ENCODE measurements at regions not wholly inside any gene's neighbourhood (a gene's known extent, or its start where the extent isn't known, plus 50 kb on each side); places are given as distances from the start of the nearest gene placed in this dataset.

DNA sequence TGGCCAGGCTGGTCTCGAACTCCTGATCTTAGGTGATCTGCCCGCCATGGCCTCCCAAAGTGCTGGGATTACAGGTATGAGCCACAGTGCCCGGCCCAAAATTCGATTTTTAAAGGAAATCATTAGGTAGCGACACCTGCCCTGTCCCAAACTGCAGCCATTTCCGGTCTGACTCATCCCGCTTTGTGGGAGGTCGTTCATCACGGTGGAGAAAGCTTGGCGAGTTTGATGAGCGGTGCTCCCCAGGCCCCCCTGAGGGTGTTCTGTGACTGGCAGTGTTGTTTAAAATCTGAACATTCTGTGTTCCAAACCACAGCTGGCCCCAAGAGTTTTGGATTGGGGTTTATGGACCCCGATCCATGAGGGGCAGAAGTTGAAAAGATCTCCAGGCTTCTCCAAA lies 53.0 kb upstream of the GLI2 start:
- Mint-ChIP-seq H3K4me1 (no peaks in the 10 kb centered on the region), H3K4me3 (no peak overlapping the region), H3K9me3 (no peaks in the 10 kb centered on the region), H3K27ac (no peak overlapping the region), H3K36me3 (peaks cover 6% of the 10 kb centered on the region)
- DNase-seq (ENCODE audit: low spot score in 2 of 2) (no peak), ATAC-seq (no peak)

DNA sequence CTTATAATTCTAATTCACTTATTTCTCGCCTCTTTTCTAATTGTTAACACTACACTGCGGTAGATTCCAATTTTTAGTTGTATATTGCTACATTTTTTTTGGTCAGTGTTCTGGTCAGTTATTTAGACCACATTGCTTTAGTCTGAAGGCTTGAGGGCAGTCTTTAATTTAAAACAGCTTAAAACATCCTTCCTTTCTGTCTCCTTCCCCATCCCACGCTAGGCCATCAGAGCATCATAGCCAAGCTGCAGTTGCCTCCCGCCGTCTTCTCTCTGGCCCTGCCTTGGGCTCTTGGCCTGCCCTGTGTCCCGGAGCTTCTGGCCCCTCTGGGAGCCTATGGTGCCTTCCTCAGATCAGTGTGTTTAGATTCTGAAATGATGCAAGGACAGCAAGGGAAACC lies 52.6 kb upstream of the GLI2 start:
- H3K9me3 Mint-ChIP-seq, result no peaks in the 10 kb centered on the region
- H3K4me3 Mint-ChIP-seq, result no peak overlapping the region
- H3K27ac Mint-ChIP-seq, result no peak overlapping the region
- ATAC-seq, result no peak
- H3K36me3 Mint-ChIP-seq, result peaks cover 6% of the 10 kb centered on the region
- DNase-seq (ENCODE audit: low spot score in 2 of 2), result no peak
- no peaks in the 10 kb centered on the region for H3K4me1 Mint-ChIP-seq

DNA sequence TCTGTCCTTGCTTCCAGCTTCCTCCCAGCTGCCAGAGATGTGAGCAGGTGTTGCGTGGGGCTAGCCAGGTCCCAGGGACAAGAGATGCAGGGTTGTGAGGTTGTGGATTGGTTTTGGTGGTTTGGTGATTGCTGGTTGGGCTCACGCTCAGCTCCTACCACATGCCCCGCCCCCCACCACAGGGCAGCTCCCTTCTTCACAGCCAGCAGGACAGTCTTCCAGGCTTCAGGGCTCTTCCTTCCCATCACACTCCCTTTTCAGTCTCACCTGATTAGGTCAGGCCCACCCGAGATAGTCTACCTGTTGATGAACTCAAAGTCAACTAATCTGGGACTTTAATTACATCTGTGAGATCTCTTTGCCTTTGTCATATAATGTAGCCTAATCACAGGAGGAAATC lies 52.0 kb upstream of the GLI2 start:
- Mint-ChIP-seq H3K36me3 (peaks cover 6% of the 10 kb centered on the region), H3K27ac (no peak overlapping the region), H3K9me3 (no peaks in the 10 kb centered on the region), H3K4me3 (no peak overlapping the region), H3K4me1 (no peaks in the 10 kb centered on the region)
- DNase-seq (ENCODE audit: low spot score in 2 of 2) (no peak), ATAC-seq (no peak)

DNA sequence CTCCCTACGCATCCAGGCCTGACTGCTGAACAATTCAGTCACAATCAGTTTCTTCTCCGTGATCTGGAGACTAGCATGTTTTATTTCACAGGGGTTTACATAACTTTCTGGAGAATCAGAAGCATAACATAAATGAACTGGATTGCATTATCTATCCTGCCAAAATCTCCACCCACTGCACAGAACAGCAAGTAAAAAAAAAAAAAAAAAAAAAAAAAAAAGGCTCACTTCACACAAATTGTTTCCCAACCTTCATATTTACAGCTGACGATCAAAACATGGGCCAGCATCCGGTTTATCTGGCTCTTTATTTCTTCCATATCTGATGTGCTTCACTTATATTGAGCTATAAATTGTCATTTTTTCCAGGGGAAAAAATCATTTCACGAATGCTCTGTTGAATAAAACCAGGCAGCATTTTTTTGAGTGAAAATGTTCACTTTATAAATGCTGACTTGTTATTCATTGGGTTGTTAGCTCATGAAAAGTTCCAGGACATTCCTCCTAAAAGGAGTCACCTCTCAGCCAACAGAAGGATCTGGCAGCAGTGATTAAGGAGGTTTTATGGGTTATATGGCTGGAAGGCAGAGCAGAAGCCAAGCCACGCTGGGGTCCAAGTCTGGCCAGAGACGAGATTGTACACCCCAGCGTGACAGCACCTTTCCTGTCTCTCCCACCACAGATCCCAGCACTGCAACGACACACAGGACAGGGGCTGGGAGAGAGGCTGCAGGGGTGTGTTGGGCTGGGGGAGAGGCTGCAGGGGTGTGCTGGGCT lies 51.2 kb upstream of the GLI2 start:
- no peaks in the 10 kb centered on the region for H3K4me1 Mint-ChIP-seq
- H3K9me3 Mint-ChIP-seq, result no peaks in the 10 kb centered on the region
- no peak overlapping the region for H3K27ac Mint-ChIP-seq
- DNase-seq (ENCODE audit: low spot score in 2 of 2) (no peak), ATAC-seq (no peak)
- H3K4me3 Mint-ChIP-seq, result no peak overlapping the region
- H3K36me3 Mint-ChIP-seq, result peaks cover 6% of the 10 kb centered on the region

DNA sequence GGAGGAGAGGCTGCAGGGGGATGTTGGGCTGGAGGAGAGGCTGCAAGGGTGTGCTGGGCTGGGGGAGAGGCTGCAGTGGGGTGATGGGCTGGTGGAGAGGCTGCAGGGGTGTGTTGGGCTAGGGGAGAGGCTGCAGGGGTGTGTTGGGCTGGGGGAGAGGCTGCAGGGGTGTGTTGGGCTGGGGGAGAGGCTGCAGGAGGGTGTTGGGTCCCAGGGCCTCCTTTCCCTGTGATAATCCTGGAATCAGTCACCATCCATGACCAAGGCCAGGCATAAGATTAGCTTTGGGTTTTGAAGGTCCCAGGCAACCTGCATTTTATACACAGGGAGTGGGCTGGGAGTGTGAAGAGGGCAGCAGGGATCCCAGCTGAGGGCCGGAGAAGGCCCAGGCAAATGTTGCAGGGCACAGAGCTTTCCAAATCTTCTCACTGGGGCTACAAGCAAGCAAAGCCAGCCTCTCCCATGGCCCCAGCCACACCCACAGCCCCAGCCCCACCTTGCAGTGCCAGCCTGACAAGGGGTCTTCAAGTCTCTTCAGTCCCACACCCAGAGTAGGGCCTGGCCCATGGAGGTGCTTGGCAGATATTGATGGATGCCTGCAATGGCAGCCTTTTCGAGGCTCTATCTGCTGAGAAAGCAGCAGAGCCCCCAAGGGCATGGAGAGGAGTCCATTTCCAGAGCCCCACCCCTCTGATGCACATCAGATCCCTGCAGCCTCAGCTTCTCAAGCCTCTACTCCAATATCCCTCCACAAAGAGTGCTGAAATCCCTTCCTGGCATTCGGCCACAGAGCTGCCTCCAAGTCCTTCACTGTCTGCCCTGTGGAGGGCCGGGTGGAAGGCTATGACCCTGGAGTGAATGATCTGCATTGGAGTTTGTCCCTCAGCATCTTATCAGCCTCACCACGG lies 50.3 kb upstream of the GLI2 start:
- no peak for ATAC-seq
- Mint-ChIP-seq H3K27ac (no peak overlapping the region), H3K36me3 (peaks cover 3% of the 10 kb centered on the region), H3K4me1 (no peaks in the 10 kb centered on the region), H3K4me3 (no peak overlapping the region), H3K9me3 (no peaks in the 10 kb centered on the region)
- no peak for DNase-seq (ENCODE audit: low spot score in 2 of 2)

Measured in stimulated activated effector memory CD8-positive, alpha-beta T cell treated with anti-CD3 and anti-CD28 coated beads, Interleukin-12 subunit alpha, Interleukin-12 subunit beta, amount 100 ng/mL, for 72 hours (primary cell).